ENCODE measurements at regions not wholly inside any gene's neighbourhood (a gene's known extent, or its start where the extent isn't known, plus 50 kb on each side); places are given as distances from the start of the nearest gene placed in this dataset.

DNA sequence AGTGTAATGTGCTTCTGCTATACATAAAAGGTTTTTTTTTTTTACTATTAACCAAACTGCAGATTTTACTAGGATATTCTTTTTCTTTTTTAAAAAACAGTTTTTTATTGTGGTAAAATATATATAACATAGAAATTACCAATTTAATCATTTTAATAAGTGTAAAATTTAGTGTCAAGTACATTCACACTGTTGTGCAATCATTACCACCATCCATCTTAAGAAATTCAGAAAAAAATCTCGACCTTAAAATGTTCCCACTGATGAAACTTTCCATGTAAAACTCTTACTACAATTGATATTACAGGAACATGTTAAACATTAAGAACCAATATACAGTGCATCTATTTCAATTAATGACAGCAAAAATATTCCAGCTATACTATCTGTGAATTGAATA lies 244.8 kb upstream of the FAT3 start:
- TF ChIP-seq, protein P1, sequence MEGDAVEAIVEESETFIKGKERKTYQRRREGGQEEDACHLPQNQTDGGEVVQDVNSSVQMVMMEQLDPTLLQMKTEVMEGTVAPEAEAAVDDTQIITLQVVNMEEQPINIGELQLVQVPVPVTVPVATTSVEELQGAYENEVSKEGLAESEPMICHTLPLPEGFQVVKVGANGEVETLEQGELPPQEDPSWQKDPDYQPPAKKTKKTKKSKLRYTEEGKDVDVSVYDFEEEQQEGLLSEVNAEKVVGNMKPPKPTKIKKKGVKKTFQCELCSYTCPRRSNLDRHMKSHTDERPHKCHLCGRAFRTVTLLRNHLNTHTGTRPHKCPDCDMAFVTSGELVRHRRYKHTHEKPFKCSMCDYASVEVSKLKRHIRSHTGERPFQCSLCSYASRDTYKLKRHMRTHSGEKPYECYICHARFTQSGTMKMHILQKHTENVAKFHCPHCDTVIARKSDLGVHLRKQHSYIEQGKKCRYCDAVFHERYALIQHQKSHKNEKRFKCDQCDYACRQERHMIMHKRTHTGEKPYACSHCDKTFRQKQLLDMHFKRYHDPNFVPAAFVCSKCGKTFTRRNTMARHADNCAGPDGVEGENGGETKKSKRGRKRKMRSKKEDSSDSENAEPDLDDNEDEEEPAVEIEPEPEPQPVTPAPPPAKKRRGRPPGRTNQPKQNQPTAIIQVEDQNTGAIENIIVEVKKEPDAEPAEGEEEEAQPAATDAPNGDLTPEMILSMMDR (IDR thresholded peaks at IDR 0.05): no peak
- TF ChIP-seq, protein P2, sequence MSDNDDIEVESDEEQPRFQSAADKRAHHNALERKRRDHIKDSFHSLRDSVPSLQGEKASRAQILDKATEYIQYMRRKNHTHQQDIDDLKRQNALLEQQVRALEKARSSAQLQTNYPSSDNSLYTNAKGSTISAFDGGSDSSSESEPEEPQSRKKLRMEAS (CRISPR knock-in tag; IDR thresholded peaks at IDR 0.05): no peak
- TF ChIP-seq, protein P3, sequence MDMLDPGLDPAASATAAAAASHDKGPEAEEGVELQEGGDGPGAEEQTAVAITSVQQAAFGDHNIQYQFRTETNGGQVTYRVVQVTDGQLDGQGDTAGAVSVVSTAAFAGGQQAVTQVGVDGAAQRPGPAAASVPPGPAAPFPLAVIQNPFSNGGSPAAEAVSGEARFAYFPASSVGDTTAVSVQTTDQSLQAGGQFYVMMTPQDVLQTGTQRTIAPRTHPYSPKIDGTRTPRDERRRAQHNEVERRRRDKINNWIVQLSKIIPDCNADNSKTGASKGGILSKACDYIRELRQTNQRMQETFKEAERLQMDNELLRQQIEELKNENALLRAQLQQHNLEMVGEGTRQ (CRISPR knock-in tag; IDR thresholded peaks at IDR 0.05): no peak
- TF ChIP-seq, protein P4, sequence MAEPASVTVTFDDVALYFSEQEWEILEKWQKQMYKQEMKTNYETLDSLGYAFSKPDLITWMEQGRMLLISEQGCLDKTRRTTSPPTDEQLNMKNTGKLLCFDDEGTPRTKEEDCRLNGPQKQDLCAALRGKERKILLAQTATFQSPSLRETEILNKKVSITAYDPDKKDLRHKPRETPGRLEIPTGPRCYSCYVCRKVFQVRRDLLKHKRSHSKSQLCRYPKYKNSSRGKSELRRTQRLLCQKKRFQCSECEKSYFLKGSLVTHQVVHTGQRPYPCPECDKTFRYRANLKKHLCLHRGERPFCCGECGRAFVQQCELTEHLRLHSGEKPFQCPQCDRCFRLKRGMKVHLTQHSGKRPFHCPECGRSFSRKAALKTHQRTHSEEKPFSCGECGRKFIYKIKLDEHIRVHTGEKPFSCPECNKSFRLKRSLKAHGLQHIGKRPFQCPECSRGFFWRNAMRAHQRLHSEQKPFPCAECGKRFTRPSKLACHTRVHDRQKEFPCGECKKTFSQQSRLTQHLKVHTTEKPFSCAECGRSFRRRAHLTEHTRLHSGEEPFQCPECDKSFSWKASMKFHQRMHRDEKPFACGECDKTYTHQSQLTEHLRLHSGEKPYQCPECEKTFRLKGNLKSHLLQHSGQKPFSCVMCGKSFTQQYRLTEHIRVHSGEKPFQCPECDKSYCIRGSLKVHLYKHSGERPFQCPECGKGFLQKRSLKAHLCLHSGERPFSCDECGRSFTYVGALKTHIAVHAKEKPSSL (CRISPR knock-in tag; conservative IDR thresholded peaks at IDR 0.05): no peak
- TF ChIP-seq TCF7 (CRISPR knock-in tag; IDR thresholded peaks at IDR 0.05; ENCODE audit: low read depth): no peak
- TF ChIP-seq, protein P5, sequence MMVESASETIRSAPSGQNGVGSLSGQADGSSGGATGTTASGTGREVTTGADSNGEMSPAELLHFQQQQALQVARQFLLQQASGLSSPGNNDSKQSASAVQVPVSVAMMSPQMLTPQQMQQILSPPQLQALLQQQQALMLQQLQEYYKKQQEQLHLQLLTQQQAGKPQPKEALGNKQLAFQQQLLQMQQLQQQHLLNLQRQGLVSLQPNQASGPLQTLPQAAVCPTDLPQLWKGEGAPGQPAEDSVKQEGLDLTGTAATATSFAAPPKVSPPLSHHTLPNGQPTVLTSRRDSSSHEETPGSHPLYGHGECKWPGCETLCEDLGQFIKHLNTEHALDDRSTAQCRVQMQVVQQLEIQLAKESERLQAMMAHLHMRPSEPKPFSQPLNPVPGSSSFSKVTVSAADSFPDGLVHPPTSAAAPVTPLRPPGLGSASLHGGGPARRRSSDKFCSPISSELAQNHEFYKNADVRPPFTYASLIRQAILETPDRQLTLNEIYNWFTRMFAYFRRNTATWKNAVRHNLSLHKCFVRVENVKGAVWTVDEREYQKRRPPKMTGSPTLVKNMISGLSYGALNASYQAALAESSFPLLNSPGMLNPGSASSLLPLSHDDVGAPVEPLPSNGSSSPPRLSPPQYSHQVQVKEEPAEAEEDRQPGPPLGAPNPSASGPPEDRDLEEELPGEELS (CRISPR knock-in tag; IDR thresholded peaks at IDR 0.05): no peak
- TF ChIP-seq, protein P6, sequence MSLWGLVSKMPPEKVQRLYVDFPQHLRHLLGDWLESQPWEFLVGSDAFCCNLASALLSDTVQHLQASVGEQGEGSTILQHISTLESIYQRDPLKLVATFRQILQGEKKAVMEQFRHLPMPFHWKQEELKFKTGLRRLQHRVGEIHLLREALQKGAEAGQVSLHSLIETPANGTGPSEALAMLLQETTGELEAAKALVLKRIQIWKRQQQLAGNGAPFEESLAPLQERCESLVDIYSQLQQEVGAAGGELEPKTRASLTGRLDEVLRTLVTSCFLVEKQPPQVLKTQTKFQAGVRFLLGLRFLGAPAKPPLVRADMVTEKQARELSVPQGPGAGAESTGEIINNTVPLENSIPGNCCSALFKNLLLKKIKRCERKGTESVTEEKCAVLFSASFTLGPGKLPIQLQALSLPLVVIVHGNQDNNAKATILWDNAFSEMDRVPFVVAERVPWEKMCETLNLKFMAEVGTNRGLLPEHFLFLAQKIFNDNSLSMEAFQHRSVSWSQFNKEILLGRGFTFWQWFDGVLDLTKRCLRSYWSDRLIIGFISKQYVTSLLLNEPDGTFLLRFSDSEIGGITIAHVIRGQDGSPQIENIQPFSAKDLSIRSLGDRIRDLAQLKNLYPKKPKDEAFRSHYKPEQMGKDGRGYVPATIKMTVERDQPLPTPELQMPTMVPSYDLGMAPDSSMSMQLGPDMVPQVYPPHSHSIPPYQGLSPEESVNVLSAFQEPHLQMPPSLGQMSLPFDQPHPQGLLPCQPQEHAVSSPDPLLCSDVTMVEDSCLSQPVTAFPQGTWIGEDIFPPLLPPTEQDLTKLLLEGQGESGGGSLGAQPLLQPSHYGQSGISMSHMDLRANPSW (CRISPR knock-in tag; conservative IDR thresholded peaks at IDR 0.05; ENCODE audit: low read depth): no peak
- TF ChIP-seq, protein P7, sequence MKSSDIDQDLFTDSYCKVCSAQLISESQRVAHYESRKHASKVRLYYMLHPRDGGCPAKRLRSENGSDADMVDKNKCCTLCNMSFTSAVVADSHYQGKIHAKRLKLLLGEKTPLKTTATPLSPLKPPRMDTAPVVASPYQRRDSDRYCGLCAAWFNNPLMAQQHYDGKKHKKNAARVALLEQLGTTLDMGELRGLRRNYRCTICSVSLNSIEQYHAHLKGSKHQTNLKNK (CRISPR knock-in tag; IDR thresholded peaks at IDR 0.05): no peak
